ENCODE measurements at regions not wholly inside any gene's neighbourhood (a gene's known extent, or its start where the extent isn't known, plus 50 kb on each side); places are given as distances from the start of the nearest gene placed in this dataset.

DNA sequence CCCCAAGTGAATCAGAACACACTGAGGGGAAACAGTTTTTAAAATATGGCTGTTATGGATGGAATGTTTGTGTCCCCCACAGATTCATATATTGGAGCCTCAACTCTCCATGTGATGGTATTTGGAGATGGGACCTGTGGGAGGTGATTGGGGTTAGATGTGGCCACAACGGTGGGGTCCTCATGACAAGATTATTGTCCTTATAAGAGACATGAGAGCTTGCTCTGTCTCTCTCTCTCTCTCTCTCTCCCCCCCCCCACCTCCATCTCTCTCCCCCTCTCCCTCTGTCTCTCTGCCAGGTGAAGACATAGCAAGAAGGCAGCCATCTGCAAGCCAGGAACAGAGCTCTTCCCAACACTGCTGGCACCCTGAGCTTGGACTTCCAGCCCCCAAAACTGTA, 315.8 kb upstream of the MGMT start:
- DNase-seq (ENCODE audit: low read depth in 3 of 3, low spot score in 2 of 3), result no peak

DNA sequence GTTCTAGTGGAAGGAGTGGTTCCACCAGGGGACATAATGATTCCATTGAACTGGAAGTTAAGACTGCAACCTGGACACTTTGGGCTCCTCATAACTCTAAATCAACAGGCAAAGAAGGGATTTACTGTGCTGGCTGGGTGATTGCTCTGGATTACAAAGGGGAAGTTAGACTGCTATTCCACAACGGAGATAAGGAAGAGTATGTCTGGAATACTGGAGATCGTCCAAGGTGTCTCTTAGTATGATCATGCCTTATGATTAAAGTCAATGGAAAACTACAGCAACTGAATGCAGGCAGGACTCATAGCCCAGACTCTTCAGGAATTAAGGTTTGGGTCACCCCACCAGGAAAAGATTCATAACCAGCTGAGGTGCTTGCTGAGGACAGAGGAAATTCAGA, 310.6 kb upstream of the MGMT start:
- DNase-seq (ENCODE audit: low read depth in 3 of 3, low spot score in 2 of 3), result no peak

DNA sequence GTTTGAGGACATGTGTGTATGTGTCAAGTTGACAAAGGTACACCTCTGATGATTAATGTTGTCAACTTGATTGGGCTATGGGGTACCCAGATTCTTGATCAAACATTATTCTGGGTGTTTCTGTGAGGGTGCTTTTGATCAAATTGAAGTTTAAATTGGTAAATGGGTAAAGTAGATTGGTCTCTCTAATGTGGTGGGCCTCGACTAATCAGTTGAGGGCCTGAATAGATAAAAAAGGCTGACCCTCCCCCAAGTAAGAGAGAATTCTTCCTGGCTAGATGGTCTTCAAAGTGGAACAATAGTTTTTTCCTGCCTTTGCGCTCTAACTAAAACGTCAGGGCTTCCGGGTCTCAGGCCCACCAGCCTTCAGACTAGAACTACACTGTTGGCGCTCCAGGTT, 309.9 kb upstream of the MGMT start:
- no peak for DNase-seq (ENCODE audit: low read depth in 3 of 3, low spot score in 2 of 3)

DNA sequence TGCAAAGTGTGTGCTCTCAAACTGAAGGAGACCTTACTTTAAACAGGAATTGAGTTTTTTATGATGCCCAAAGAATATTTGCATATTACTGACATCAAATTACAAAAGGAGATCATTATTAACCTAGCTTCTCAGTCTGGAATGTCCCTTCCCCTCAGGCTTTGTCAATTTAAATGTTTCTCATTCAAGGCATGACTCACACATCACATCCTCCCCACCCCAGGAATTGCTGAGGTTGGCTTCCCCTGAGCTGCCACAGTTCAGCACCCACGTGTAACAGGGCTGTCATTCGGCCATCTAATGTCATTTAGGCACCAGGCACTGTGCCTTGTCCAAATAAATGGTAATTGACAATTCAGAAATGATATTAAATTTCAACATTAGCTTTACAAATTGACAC, 305.9 kb upstream of the MGMT start:
- DNase-seq (ENCODE audit: low read depth in 3 of 3, low spot score in 2 of 3), result peak in 2 of 3 donors; percentile 25 to 29

DNA sequence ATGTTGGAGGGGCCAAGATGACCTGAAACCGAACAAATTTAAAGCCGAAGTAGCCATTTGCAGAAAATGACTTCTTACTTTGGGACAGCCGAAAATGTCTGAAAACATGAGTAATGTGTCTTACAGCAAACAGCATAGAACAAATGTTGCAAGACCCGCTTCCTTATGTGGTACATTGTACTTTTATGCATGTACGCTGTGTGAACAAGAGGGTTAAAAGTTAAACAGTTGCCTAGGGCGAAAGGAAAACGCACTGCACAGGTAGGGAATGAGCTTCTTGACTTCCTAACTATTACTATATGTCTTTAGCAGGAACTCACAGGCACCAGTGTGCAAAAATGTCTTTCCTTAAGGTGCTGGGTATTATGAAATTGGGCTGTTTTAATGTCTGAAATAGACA, 303.5 kb upstream of the MGMT start:
- DNase-seq (ENCODE audit: low read depth in 3 of 3, low spot score in 2 of 3), result no peak

DNA sequence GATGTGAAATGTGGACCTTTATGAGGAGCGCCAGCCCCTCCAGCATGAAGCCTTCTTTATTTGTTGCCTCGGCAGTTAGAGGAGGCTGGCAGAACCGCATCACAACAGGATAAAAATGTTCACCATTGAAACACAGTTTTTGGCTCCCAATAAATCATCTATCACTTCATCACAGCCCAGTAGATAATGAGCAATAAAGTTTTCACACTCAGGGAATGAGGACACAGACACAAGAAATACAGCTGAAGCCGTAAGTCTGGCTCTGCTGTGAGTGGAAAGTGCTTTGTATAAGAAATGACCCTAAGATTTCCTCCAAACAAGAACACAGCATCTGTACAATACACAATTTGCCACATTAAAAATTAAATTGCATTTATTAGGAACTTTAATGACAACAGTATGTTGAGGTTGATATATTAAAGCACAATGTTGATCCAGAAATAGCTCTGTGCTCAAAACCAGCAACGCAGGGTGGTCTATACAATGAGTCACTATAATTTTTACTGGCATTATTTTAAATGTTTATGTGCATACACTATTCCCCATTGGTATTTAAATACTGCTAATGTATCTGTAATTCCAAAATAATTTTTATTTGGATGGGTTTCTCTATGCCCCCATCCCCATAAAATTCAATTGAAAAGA, 301.8 kb upstream of the MGMT start:
- no peak for DNase-seq (ENCODE audit: low read depth in 3 of 3, low spot score in 2 of 3)

DNA sequence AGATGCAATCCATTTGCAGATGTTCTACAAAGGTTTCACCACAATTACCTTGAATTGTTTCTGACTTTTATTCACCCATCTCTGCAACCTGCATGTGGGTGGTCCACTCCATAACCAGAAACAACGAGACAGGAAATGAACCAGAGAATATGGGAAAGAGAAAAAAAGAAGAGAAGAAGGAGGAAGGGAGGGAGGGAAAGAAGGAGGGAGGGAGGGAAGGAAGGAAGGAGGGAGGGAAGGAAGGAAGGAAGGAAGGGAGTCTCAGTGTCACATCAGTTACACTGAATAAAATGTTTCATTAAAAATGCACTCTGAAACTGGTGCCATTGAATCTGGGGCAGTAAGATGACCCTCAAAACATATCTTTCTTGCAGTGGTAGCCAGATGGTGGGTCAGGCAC, 301.3 kb upstream of the MGMT start:
- no peak for DNase-seq (ENCODE audit: low read depth in 3 of 3, low spot score in 2 of 3)

DNA sequence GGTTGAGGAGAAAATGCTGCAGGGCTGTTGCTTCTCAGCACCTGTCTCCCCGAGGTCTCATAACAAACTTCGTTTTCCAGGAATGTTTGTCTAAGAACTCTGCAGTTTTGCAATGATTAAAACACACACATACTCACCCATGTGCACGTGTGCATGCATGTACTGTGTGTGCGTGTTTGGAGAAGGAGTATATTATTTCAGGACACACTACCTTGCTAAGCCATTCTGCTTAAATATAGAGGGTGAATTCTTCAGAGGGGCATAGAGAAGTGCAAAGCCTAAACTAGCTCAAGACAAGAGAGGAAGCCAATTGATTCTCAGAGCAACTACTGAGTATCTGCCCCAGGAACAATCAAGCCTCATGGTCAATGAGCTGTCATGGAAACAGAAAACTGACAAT, 298.4 kb upstream of the MGMT start:
- no peak for DNase-seq (ENCODE audit: low read depth in 3 of 3, low spot score in 2 of 3)

DNA sequence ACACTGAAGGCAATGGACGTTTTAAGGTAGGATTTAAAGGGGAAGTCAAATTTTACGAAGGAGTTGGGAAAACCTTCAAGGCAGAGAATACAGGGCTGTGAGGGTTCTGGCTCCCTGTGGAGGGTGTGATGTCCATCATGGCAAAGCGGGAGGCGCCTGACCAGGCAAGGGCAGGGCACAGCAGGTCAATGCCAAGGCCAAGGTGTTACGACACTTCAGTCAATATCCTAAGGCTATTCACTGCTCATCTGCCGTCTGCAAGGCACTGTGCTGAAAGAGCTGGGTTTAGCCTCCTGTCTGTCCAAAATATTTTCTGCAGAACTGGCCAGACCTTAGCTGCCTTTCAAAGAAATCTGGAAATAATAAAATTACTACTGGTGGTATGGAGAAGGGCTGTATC, 297.9 kb upstream of the MGMT start:
- no peak for DNase-seq (ENCODE audit: low read depth in 3 of 3, low spot score in 2 of 3)

DNA sequence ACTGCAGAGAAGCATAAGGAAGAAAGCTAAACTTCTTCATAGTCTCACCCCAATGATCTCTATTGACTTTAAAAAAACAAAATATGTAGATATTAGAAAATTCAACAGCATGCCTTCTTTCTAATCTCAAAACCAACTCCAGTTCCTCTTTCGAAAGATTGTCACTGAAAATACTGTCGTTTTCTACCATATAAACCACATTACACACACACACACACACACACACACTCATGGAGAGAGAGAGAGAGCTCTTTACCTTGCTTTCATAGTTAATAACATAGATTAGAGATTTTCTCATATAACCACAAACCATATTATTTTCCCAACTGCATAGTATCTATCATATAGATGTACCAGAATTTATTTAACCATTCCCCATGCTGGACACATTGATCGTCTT, 296.2 kb upstream of the MGMT start:
- no peak for DNase-seq (ENCODE audit: low read depth in 3 of 3, low spot score in 2 of 3)

DNA sequence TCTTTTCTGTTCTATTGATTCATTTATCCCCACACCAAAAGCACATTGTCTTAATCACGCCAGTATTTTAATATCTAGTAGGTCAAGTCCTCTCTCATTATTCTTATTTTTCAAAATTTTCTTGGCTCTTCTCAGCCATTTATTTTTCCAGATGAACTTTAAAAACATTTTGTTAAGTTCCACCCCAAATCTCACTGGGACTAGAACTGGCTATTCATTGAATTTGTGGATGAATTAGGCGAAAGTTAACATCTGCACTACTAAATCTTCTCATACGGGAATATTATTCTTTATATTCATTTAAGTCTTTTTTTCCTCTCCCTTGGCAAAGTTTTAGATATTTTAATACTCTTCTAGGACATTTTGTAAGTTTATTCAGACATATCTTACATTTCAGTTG, 295.2 kb upstream of the MGMT start:
- DNase-seq (ENCODE audit: low read depth in 3 of 3, low spot score in 2 of 3), result no peak

DNA sequence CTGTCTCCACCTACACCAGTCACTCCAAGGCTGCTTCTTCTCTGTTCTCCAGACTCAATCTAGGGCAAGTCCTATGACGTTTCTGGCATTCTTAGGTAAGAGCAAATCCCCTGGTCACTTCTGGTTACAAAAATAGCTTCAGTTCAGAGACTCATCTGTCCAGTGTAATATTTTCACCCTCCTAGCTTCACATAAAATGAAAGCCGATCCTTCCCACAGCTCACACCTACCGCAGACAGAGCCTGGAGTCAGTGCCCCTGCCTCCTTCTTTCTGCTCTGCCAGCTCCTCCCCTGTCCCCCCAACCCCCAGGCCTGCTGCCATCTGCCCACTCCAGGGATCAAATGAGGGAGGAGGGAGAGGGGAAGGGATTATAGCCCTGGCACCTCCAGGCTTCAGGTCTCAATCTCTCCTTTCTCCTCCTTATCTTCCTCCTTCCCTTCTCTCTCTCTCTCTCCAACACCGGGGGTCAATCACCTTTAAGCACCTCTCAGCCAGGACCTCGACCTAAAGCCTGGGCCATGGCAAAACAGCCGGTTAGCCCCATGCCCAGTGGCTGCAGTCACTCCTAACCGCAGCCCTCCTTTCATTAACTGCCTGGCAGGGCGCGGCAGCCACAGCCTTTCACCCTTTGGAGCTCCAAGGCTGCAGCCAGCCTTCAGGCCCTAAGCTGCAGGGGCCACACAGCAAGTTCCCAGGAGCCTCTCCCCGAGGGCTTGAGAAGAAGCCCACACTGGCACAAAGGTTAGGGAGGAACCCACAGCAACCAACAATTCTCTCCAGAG, 292.6 kb upstream of the MGMT start:
- DNase-seq (ENCODE audit: low read depth in 3 of 3, low spot score in 2 of 3), result no peak

DNA sequence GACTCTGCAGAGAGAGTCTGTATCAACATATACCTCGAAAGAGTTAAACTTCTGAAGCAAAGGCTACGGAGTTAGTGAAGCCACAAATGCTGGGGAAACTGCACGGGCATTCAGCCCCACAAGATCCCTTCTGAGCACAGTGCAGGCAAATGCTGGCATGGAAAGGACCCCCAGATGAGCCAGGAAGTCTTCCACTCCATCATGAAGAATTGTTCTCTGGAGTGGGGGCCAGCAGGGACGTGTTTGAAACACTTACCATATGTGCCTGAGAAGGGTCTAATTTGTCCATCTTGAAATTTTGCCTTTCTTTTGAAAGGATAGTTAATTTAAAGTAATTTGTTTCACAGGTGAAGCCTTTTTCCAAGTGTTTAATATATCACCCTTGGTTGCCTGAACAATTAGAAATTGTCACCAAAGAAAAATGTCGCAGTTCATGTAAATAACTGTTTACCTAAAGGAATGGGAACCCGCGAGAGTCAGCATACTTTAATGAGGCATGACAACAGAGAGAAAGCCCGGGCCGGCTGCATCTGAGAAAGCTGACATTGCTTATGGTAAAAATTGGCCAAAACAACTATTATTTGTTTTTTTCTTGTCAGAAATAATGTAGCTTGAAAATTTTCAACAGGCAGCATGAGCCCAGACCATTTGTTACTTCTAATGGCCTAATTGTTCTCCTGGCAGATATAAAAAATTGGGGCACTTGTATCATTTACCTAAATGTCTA, 287.6 kb upstream of the MGMT start:
- no peak for DNase-seq (ENCODE audit: low read depth in 3 of 3, low spot score in 2 of 3)

DNA sequence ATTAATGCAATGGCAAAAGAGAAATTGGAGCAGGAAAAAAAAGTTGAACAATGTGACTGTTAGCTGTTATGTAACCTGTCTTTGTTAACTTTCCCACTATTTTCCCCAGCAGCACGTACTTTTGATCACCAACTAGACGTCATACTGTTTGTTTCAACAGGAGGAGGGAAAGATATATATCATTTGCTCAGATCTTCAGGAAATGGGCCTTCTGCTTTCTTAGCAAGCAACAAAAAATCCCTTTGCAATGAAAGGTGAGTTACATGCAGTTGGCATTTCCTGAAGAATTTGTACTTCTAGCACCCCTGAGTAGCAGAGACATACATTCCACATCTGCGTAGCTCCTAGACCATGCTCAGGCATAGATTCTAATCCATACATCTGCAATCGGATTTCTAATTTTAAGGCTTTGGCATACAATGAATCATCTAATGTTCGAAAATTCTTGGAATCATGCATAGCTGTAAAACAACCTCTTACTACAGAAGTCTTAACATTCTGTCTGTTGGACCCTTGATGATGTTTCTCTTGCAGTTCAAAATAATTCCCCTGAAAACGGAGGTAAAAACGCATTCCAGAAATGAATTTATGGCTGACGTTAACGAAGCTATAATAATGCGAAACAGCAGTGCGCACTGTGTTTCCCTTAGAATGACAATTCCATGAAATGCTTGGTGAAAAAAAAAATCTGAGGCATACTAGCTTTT, 286.9 kb upstream of the MGMT start:
- DNase-seq (ENCODE audit: low read depth in 3 of 3, low spot score in 2 of 3), result no peak

DNA sequence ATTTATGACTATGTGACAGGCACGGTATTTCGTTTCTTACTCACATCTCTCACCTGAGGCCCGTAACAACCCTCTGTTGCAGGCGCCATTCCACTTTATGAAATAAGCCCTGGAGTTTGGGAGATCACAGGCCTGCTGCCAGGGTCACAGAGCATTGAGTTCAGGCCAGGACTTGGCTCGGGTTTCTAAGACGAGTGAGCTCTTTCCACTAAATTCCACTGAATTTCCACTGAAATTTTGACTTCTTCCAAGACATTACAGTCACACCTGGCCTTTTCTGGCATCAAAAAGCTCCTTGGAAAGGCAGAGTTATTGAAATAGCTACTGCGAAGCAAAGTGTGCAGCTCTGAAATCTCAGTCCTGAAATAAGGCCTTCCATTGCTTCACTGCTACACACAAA, 282.8 kb upstream of the MGMT start:
- DNase-seq (ENCODE audit: low read depth in 3 of 3, low spot score in 2 of 3), result no peak

DNA sequence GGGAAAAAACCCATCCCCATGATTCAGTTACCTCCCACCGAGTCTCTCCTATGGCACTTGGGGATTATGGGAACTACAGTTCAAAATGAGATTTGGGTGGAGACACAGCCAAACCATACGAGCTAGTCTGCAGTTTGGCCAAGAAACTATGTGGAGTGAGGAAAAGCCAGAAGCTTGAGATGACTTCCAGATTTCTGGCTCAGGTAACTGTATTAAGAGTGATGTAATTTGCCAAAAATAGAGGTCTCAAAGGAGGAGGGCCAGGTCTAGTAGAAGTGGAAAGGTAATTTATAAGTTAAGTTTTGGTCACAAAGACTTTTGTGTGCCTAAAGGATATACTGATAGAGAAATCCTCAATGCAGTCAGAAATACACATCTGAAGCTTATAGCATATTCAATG, 279.7 kb upstream of the MGMT start:
- no peak for DNase-seq (ENCODE audit: low read depth in 3 of 3, low spot score in 2 of 3)

DNA sequence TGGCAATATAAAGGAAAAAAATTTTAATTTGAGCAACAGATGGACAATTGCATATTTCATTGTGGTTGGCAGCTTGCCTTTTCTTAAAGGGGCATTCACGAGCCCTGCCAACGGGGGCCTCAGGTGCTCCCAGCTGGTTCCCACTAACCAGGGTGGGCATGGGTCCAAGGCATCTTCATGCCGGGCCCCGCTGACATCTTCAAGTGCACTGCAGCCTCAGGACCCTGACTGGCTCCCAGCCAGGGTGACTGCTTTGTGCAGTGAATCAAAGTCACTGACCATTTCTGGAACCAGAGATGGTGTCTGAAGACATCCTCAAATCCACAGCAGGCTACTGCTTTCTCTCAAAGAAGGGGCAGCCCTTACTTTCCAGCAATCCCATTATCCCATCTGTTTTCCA, 275.2 kb upstream of the MGMT start:
- no peak for DNase-seq (ENCODE audit: low read depth in 3 of 3, low spot score in 2 of 3)

DNA sequence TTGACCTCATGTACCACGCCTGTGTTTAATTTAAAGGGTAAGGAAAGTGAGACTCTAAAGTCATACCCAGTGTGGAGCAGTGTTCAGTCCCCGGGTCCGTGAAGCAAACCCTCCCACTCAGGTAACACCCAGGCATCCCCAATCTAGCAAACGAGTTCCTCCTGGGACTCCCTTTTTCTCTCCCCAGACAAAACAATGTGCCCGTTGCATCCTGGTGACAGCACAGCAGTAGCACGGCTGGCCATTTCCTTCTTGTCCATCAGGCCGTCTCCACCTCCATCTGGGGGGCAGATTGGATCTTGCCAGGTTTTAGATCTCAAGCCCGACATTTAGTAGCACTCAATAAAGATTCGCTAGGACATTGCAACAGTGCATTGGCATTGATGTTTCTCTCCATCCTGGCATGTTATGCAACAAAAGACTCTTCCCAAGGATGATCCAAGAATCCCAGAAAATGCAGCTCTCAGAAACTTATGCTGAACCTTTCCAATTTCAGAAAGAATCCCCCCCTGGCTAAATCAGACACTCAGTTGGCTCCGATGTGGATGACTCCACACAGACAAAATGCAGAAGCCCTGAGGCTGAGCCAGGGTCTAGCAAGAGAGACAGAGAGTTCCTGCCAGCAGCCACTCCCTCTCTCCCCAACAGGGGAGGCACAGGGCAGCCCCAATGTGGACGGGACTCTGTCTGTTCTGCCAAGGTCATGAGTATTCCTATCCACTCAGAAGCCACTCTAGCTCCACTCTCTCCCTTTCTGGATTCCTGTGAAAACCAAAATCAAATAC, 274.5 kb upstream of the MGMT start:
- DNase-seq (ENCODE audit: low read depth in 3 of 3, low spot score in 2 of 3), result no peak

DNA sequence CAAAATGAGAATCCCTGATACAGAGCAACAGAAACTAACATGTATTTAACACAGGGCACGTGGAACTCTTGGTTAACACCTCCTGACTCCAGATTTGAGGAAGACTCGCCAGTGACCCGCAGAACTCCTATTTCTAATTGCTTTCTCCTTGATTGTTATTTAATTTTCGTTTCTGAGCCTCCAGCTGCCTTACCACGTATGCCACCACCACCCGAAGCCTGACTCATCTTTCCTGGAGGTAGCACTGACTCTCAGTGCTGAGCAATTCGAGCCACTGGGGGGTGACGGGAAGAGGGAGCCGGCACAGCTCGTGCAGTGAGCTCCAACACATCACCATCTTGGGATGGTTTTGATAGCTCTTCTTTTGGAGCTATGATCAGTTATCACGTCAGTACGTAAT, 273.9 kb upstream of the MGMT start:
- no peak for DNase-seq (ENCODE audit: low read depth in 3 of 3, low spot score in 2 of 3)

DNA sequence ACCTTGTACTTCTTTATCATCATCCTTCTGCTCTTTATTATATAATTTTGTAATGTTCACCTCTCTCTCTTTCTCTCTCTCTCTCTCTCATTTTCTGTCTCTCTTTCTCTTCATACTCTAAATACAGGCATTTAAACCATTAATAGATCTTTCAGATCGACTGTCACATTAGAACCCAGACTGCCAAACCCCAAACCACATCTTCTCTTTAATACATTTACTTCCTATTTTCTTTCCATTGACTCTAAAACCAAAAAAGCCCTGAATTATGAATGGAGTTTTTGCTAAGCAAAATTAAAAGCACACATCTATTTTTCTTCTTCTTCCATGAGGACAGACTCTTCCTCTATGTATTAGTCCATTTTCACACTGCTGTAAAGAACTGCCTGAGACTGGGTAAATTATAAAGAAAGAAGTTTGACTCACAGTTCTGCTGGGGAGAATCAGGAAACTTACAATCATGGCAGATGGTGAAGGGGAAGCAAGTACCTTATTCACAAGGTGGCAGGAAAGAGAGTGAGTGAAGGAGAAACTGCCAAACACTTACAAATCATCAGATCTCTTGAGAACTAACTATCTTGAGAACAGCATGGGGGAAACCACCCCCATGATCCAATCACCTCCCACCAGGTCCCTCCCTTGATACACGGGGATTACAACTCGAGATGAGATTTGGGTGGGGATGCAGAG, 272.7 kb upstream of the MGMT start:
- DNase-seq (ENCODE audit: low read depth in 3 of 3, low spot score in 2 of 3), result no peak

Data from right renal cortex interstitium (tissue), 3 donors.